Left kidney (tissue), 1 donor: ENCODE measurements at regions not wholly inside any gene's neighbourhood (a gene's known extent, or its start where the extent isn't known, plus 50 kb on each side); places are given as distances from the start of the nearest gene placed in this dataset.

Experiments used
- DNase-seq: peaks from one replicate; pipeline ENCODE4 v3.0.0-alpha.2; 2013

DNA sequence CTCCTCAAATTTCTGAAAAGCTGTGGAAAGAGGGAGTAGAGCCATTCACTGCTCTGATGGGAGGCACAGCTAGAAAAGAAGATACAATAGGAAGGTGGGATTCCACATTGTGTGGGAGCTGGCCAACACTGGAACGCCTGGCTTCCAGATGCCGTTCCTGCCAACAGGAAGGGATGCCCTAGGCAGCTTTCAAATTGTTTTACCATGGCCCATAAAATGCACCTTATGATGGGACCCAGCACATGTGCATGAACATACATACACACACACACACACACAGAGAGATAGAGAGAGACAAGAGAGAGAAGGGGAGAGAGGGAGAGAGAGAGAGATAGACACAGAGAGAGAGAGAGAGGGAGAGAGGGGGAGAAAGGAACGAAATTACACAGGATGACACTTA, 86.1 kb upstream of the BZW1 start:
- no peak for DNase-seq

- peak; percentile 34 for DNase-seq
Measured at GRCh38 chr2:200728630-200729029, 83.1 kb upstream of the BZW1 start.

DNA sequence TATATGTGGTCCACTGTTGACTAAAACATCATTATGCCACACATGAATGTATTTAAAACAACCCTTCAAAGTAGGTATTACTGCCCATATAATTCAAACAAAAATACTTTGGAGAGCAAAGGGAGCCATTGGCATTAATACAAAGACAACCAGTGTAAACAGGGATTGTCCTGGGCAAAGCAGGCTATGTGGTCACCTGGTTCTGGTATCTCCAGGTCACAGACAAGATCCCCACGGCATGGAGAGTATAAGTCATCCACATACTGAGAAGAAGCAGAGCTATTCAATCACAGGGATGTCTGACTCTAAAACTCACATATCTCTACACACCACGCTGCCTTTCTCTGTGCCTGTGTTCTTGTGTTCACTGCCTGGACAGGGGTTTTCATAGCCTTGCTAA, 81.4 kb upstream of the BZW1 start:
- no peak for DNase-seq

GRCh38 chr2:200730960-200731359, 80.8 kb upstream of the BZW1 start:
- no peak for DNase-seq

- no peak for DNase-seq
Measured at GRCh38 chr2:200732866-200733265, 78.8 kb upstream of the BZW1 start.

DNA sequence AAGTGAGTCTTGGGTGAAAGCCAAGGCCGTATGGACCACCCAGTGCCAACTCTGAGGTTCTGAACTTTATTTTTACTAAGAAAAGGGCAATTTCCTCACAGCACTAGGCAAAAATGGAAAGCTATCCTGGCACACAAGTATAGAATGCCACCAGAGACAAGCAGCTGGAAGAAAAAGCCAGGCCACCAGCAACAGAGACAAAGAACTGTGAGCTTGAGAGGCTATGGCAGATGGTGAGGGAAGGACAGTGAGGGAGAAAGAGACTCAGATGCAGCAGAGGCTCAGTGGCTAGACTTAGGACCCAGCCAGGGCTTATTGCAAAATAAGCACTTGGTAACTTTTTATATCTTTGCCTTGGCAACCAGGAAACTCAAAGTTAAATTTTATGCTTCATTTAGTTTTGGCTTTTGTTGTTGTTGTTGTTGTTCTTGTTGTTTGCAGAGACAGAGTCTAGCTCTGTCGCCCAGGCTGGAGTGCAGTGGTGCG, 78.0 kb upstream of the BZW1 start:
- no peak for DNase-seq

DNA sequence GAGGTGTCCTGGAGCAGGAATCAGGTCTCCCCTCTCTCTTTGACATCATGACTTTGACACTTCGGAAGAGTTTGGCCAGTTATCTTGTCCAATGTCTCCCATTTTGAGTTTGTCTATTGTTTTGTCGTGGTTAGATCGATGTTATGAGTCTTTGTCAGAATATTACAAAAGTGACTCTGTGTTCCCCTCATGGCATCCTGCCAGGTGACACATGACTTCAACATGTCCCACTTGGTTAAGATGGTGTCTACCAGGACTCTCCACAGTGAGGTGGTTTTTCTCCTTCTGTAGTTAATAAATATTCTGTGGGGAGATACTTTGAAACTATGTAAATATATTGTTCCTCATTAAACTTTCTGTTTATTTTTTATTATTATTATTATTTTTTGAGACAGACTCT, 76.6 kb upstream of the BZW1 start:
- DNase-seq, result no peak

DNA sequence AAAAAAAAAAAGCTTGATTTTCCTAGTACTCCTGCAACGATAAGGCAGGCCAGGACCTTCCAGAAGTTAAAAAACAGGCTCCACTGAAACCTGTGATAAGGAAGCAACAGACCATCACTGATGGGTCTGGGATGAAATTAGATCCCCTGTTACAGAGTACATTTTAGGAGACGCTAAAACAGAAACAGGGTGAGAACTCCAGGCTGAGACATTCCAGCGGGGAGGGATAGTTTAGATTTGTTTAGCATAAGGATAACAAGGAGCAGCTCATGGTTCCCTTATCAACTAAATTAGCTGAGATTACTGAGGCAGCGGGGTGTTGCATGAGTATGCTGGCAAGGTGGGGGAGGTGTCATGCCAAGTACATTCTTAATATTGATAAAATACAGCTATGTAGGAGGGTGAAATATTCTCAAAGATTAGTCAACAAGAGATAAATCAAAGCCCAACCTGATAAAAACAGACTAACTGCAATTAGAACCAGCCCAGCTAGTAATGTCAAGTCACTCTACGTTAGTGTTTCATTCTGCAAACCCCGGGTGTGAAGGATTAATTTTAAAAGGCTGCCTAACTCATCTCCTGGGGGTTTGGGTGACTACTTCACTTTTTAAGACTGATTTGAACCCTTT, 75.0 kb upstream of the BZW1 start:
- no peak for DNase-seq

GRCh38 chr2:200737585-200737984, 74.1 kb upstream of the BZW1 start:
- no peak for DNase-seq

GRCh38 chr2:200738590-200738989, 73.1 kb upstream of the BZW1 start:
- no peak for DNase-seq

GRCh38 chr2:200740907-200741306, 70.8 kb upstream of the BZW1 start:
- DNase-seq, result no peak

DNA sequence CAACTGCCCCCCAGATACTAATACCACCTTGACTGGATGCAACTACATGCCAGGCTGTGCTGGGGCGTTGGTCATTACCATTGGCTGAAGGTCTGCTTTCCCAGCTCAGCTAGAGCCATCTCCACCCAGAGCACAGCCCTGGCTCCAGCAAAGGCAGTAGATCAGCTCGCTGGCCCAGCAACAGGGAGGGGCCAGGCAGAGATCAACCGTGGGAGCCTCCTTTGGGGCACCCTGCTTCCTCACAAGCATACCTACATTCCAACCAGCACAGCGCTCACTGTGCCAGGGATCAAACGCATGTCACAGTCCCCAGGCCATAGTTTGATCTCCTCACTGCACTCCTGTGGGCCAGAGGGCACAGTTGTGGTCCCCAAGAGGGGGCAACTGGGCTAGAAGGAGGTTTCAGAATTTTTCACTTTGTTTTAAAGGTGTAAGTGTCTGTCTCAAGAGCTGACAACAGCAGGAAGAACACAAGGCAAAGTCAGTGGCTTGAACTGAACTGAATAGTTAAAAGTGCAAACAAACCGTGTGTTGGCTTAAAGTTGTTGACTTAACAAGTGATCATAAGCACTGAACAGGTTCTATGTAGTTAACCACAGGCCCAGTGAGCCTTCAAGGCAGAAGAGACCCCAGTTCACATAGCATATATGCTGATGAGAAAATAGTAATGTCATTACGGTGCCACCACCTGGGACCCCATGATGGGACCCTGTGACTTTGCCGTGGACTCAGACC, 70.1 kb upstream of the BZW1 start:
- DNase-seq, result no peak

GRCh38 chr2:200742426-200742825, 69.3 kb upstream of the BZW1 start:
- no peak for DNase-seq

GRCh38 chr2:200743042-200743676, 68.6 kb upstream of the BZW1 start:
- no peak for DNase-seq

- no peak for DNase-seq
Measured at GRCh38 chr2:200744201-200744602, 67.5 kb upstream of the BZW1 start.

DNA sequence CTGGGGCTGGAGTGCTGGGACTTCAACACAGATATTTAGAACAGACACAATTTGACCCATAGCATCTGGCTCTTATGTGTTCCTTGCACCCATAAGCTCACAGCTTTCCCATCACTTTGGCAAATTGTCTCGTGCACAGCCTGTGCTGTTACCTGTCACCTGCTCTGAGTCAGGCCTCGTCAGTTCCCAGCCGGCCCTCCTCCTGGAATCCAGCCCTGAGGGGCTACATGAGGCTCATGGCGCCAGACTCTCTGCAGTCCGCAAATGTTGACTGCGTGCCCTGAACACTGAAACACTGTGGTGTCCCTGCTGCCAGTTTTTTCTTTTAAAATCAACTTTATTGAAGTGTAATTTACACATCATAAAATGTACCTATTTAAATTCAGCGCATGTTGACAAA, 65.4 kb upstream of the BZW1 start:
- no peak for DNase-seq

- peak; percentile 46 for DNase-seq
Measured at GRCh38 chr2:200747668-200748618, 63.8 kb upstream of the BZW1 start.

DNA sequence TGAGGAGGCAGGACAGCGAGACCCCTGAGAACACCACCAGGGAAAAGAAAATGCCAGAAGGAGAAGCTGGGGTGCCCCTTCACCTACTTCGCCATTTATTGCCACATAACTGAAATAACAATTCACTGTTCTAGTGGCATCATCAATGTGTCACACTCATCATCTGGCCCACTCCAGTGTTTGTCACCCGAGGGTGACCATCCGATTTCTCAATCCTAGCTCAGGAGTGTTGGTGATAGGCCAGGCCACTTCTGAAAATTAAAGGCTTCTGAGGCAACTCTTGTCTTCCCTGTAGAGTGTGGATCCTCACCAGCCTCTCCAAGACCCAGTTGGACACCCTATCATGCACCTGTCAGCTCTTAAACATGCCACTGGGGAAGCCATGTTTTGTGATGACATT, 62.9 kb upstream of the BZW1 start:
- no peak for DNase-seq

DNA sequence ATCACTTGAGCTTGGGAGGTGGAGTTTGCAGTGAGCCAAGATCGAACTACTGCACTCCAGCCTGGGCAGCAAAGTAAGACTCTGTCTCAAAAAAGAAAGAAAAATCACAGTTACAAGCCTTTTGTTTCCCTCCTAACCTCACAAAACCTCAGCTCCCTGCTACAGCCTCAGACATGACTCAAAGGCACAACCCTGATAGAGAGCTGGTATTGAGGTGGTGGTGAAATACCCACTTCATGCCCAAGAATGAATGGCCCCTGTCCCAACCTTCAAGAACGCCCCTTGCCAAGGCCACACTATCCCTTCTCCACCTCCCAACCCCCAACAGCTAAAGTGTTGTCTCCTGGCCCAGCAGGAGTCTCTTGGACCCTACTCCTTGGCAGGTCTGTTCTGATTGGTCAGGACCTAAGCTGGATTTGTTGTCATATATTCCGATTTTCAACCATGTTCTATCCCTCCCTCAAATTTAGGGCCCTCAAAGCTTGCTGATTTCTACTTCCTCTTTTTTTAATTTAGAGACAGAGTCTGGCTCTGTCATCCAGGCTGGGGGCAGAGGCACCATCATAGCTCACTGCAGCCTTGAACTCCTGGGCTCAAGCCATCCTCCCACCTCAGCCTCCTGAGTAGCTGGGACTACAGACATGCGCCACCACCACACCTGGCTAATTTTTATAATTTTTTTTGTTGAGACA, 61.9 kb upstream of the BZW1 start:
- no peak for DNase-seq

GRCh38 chr2:200750323-200750910, 61.3 kb upstream of the BZW1 start:
- no peak for DNase-seq

DNA sequence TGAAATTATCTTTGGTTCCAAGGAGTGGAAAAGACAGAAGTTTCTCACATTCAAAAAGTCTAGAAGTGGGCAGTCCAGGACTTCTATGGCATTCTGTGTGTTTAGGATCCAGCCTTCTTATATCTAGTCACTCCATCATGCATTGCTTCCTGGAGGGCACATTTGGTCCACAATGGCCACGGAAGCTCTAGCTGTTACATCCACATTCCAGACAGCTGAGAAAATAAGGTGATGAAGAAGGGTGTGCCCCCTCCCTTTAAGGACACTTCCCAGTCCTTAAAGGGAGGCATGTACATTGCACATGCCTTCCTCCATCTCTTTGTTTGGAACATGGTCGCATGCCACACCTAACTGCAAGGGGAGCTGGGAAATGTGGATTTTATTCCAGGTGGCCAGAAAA, 59.9 kb upstream of the BZW1 start:
- DNase-seq, result no peak
